Endodermal cell (in vitro differentiated cells): ENCODE measurements at regions not wholly inside any gene's neighbourhood (a gene's known extent, or its start where the extent isn't known, plus 50 kb on each side); places are given as distances from the start of the nearest gene placed in this dataset.

Experiments used
- DNase-seq: peaks from one replicate; pipeline ENCODE4 v3.0.0-alpha.2; 2017
- H3K27ac ChIP-seq: 2 replicates; pipeline ENCODE4 v1.5.1; 2013; ENCODE audit warnings: mild to moderate bottlenecking, low read depth, low read length, moderate library complexity
- H3K27me3 ChIP-seq: 2 replicates; pipeline ENCODE4 v1.6.1; 2013; ENCODE audit warnings: mild to moderate bottlenecking, low read length, moderate library complexity; ENCODE audit not compliant: insufficient read depth, control insufficient read depth, poor library complexity, severe bottlenecking
- H3K36me3 ChIP-seq: 2 replicates; pipeline ENCODE4 v1.7.0; 2013; ENCODE audit warnings: mild to moderate bottlenecking, low read length, moderate library complexity; ENCODE audit not compliant: control insufficient read depth, insufficient read depth
- H3K4me1 ChIP-seq: one replicate; pipeline ENCODE4 v1.7.0; 2013; ENCODE audit warnings: low read length; ENCODE audit not compliant: control insufficient read depth, insufficient read depth
- H3K4me3 ChIP-seq: 2 replicates; pipeline ENCODE4 v1.5.1; 2013; ENCODE audit warnings: mild to moderate bottlenecking, low read length, moderate library complexity
- H3K9ac ChIP-seq: 2 replicates; pipeline ENCODE4 v1.6.1; 2013; ENCODE audit warnings: mild to moderate bottlenecking, low read length, moderate library complexity; ENCODE audit not compliant: poor library complexity, severe bottlenecking; ENCODE audit errors: extremely low read depth
- H3K9me3 ChIP-seq: 2 replicates; pipeline ENCODE4 v1.6.1; 2013; ENCODE audit warnings: mild to moderate bottlenecking, low read length, moderate library complexity; ENCODE audit not compliant: control insufficient read depth
- H3K27ac Mint-ChIP-seq: 2 replicates; pipeline ENCODE4 v1.8.0; 2020; ENCODE audit warnings: mixed read lengths
- H3K27me3 Mint-ChIP-seq: 2 replicates; pipeline ENCODE4 v1.8.0; 2021; ENCODE audit warnings: mild to moderate bottlenecking, mixed read lengths; ENCODE audit not compliant: insufficient read depth
- H3K36me3 Mint-ChIP-seq: 2 replicates; pipeline ENCODE4 v1.8.0; 2020; ENCODE audit warnings: low read depth, mixed read lengths
- H3K4me1 Mint-ChIP-seq: 2 replicates; pipeline ENCODE4 v1.8.0; 2020; ENCODE audit warnings: mixed read lengths
- H3K4me3 Mint-ChIP-seq: 2 replicates; pipeline ENCODE4 v1.8.0; 2020; ENCODE audit warnings: mild to moderate bottlenecking, moderate library complexity, mixed read lengths
- H3K9me3 Mint-ChIP-seq: 2 replicates; pipeline ENCODE4 v1.8.0; 2020; ENCODE audit warnings: mild to moderate bottlenecking, mixed read lengths
- CTCF ChIP-seq: fragments of 200-600 bp; sonication (generic); conservative IDR thresholded peaks from 2 replicates; pipeline ENCODE4 v1.5.0; 2021; ENCODE audit warnings: antibody characterized with exemption, mild to moderate bottlenecking
- WGBS, 2 experiments: methylation state at CpG; one replicate each; pipeline versions ENCODE4 v1.1.5 to v1.1.7; 2013; ENCODE audit warnings: missing lambda C conversion rate in 2 of 2, mixed read lengths in 1 of 2; ENCODE audit not compliant: insufficient coverage in 1 of 2, insufficient read length in 1 of 2; 5-methylcytosine and 5-hydroxymethylcytosine counted together

- no peak for TF ChIP-seq CTCF
- WGBS, 2 experiments, result 58 to 60% methylated on average over 1 to 2 of the region's 2 CpGs
- H3K4me3 Mint-ChIP-seq, result no peak overlapping the region
- H3K4me1 Mint-ChIP-seq, result peaks cover 10% of the 10 kb centered on the region
- Histone ChIP-seq H3K4me1 (no peaks in the 10 kb centered on the region), H3K9ac (no peak overlapping the region), H3K9me3 (peaks cover 5% of the 10 kb centered on the region), H3K27me3 (no peaks in the 10 kb centered on the region), H3K4me3 (no peak overlapping the region), H3K36me3 (no peaks in the 10 kb centered on the region), H3K27ac (no peak overlapping the region)
- H3K27me3 Mint-ChIP-seq, result no peaks in the 10 kb centered on the region
- peak; percentile 45 for DNase-seq
- peaks cover 8% of the 10 kb centered on the region for H3K9me3 Mint-ChIP-seq
- no peak overlapping the region for H3K27ac Mint-ChIP-seq
- no peaks in the 10 kb centered on the region for H3K36me3 Mint-ChIP-seq
These were observed 1065.8 kb upstream of the EYS start for GRCh38 chr6:66772800-66773199.

- TF ChIP-seq CTCF, result no peak
- no peak for DNase-seq
- no peaks in the 10 kb centered on the region for H3K27me3 Mint-ChIP-seq
- H3K36me3 ChIP-seq, result no peaks in the 10 kb centered on the region
- H3K9ac ChIP-seq, result no peak overlapping the region
- no peaks in the 10 kb centered on the region for H3K36me3 Mint-ChIP-seq
- H3K4me1 Mint-ChIP-seq, result peaks cover 10% of the 10 kb centered on the region
- H3K27me3 ChIP-seq, result no peaks in the 10 kb centered on the region
- no peak overlapping the region for H3K4me3 ChIP-seq
- peaks cover 4% of the 10 kb centered on the region for H3K9me3 ChIP-seq
- H3K9me3 Mint-ChIP-seq, result peaks cover 5% of the 10 kb centered on the region
- H3K4me3 Mint-ChIP-seq, result no peak overlapping the region
- no peaks in the 10 kb centered on the region for H3K4me1 ChIP-seq
- no peak overlapping the region for H3K27ac Mint-ChIP-seq
- WGBS, 2 experiments, result 94% methylated on average over 1 of the region's 2 CpGs; no CpG with 5 or more reads in 1 of the 2 experiments
- H3K27ac ChIP-seq, result no peak overlapping the region
These were observed 1064.6 kb upstream of the EYS start for GRCh38 chr6:66771626-66772025.

- Histone ChIP-seq H3K27me3 (no peaks in the 10 kb centered on the region), H3K36me3 (no peaks in the 10 kb centered on the region), H3K4me1 (no peaks in the 10 kb centered on the region), H3K9me3 (no peaks in the 10 kb centered on the region), H3K9ac (no peak overlapping the region), H3K27ac (no peak overlapping the region), H3K4me3 (no peak overlapping the region)
- no peak for TF ChIP-seq CTCF
- Mint-ChIP-seq H3K4me1 (peaks cover 3% of the 10 kb centered on the region), H3K9me3 (no peaks in the 10 kb centered on the region), H3K27ac (no peak overlapping the region), H3K36me3 (no peaks in the 10 kb centered on the region), H3K27me3 (no peaks in the 10 kb centered on the region), H3K4me3 (no peak overlapping the region)
- no peak for DNase-seq
These were observed 1044.6 kb upstream of the EYS start for GRCh38 chr6:66751630-66752029.
